ENCODE measurements at regions not wholly inside any gene's neighbourhood (a gene's known extent, or its start where the extent isn't known, plus 50 kb on each side); places are given as distances from the start of the nearest gene placed in this dataset.

GRCh38 chr14:106134886-106135285, 608.5 kb downstream of the TMEM121 start:
- TF ChIP-seq CTCF (IDR thresholded peaks at IDR 0.05) (no peak), POLR2A (IDR thresholded peaks at IDR 0.05) (no peak)

Measured in body of pancreas (tissue), 4 donors.